HCT116 (cell line): ENCODE measurements at regions not wholly inside any gene's neighbourhood (a gene's known extent, or its start where the extent isn't known, plus 50 kb on each side); places are given as distances from the start of the nearest gene placed in this dataset.

Experiments
- ATAC-seq: fragments of 200-7000 bp; cut with Tn5 transposase; 2 replicates; pipeline ENCODE4 v1.9.1; 2020; ENCODE audit warnings: mild to moderate bottlenecking, moderate library complexity
- BruUV-seq: library from RNA; stranded (reverse); fragments of 400-500 nt; replicated peaks from 2 replicates; lab custom pipeline; 2021; lab: Mats Ljungman, UMichigan
- CTCF ChIA-PET: fragments of 300-600 bp; sonication (Branson Sonifier 250); formaldehyde crosslinking; loops from one replicate; lab custom pipeline; 2021; ENCODE audit warnings: antibody characterized with exemption; lab: Charles Lee
- POLR2A ChIA-PET: fragments of 300-600, 350-600 bp; sonication (Branson Sonifier 250); formaldehyde crosslinking; loops from one replicate; lab custom pipeline; 2021; ENCODE audit warnings: antibody characterized with exemption; lab: Charles Lee
- RAD21 ChIA-PET, 2 experiments: fragments of 300-600 bp; sonication (Branson Sonifier 250); formaldehyde crosslinking; loops; one replicate each; lab custom pipeline; 2023; ENCODE audit warnings: low total read pairs in 2 of 2; ENCODE audit not compliant: uncharacterized antibody in 2 of 2, unreplicated experiment in 2 of 2, low non-redundant PET in 1 of 2; lab: Charles Lee
- DNase-seq: peaks from one replicate; pipeline ENCODE4 v3.0.0-alpha.2; 2010; ENCODE audit warnings: low read depth, low spot score
- H2AFZ ChIP-seq: fragments of 200-600 bp; shearing (Covaris generic), sonication (generic); 2 replicates; pipeline ENCODE4 v1.6.1; 2017; ENCODE audit warnings: low read depth, mixed run types, mixed read lengths, antibody characterized with exemption, low read length; ENCODE audit not compliant: poor library complexity, severe bottlenecking
- H3K27ac ChIP-seq: 2 replicates; pipeline ENCODE4 v1.5.1; 2012; ENCODE audit warnings: low read depth, low read length
- H3K27me3 ChIP-seq: fragments of 200-600 bp; sonication (generic); 2 replicates; pipeline ENCODE4 v1.6.1; 2016; ENCODE audit warnings: mixed run types, low read length, mixed read lengths; ENCODE audit not compliant: insufficient read depth
- H3K36me3 ChIP-seq, 2 experiments: fragments of 200-500 bp in 1 of 2; fragments of 200-600 bp in 1 of 2; sonication (Bioruptor generic) in 1 of 2; sonication (generic) in 1 of 2; 2 replicates each; pipeline versions ENCODE4 v1.5.1 to v1.6.1; 2014 to 2016; ENCODE audit warnings: low read length in 2 of 2, inconsistent platforms in 1 of 2, mixed read lengths in 1 of 2, mixed run types in 1 of 2; ENCODE audit not compliant: insufficient read depth in 2 of 2, control insufficient read depth in 1 of 2
- H3K4me1 ChIP-seq, 2 experiments: fragments of 200-600 bp in 1 of 2; sonication (generic) in 1 of 2; 2 replicates each; pipeline versions ENCODE4 v1.5.1 to v1.6.1; 2012 to 2017; ENCODE audit warnings: low read length in 2 of 2, inconsistent platforms in 1 of 2, mild to moderate bottlenecking in 1 of 2, mixed read lengths in 1 of 2, mixed run types in 1 of 2, moderate library complexity in 1 of 2; ENCODE audit not compliant: insufficient read depth in 2 of 2, control insufficient read depth in 1 of 2
- H3K4me2 ChIP-seq: fragments of 200-600 bp; sonication (generic); 2 replicates; pipeline ENCODE4 v1.6.1; 2017; ENCODE audit warnings: mixed run types, low read length, mixed read lengths
- H3K4me3 ChIP-seq, 2 experiments: fragments of 200-600 bp in 1 of 2; sonication (generic) in 1 of 2; replicated peaks in 1 of 2; 2 replicates each; pipeline ENCODE4 v1.5.1; 2011 to 2016; ENCODE audit warnings: low read length in 2 of 2, control low read depth in 1 of 2, low read depth in 1 of 2, mild to moderate bottlenecking in 1 of 2, mixed read lengths in 1 of 2, mixed run types in 1 of 2
- H3K79me2 ChIP-seq: fragments of 200-600 bp; sonication (generic); 2 replicates; pipeline ENCODE4 v1.6.1; 2017; ENCODE audit warnings: mild to moderate bottlenecking, mixed run types, low read length, moderate library complexity, mixed read lengths; ENCODE audit not compliant: insufficient read depth
- H3K9ac ChIP-seq: fragments of 200-600 bp; sonication (generic); 2 replicates; pipeline ENCODE4 v1.6.1; 2016; ENCODE audit warnings: low read length, mixed read lengths
- H3K9me2 ChIP-seq: fragments of 200-600 bp; sonication (generic), shearing (Covaris generic); 2 replicates; pipeline ENCODE4 v1.6.1; 2017; ENCODE audit warnings: mixed run types, mild to moderate bottlenecking, moderate library complexity; ENCODE audit not compliant: insufficient read depth
- H3K9me3 ChIP-seq, 2 experiments: fragments of 200-500 bp in 1 of 2; fragments of 200-600 bp in 1 of 2; sonication (Bioruptor generic) in 1 of 2; sonication (generic) in 1 of 2; 2 replicates each; pipeline ENCODE4 v1.6.1; 2014 to 2017; ENCODE audit warnings: low read length in 2 of 2, mixed read lengths in 2 of 2, inconsistent platforms in 1 of 2, low read depth in 1 of 2, mild to moderate bottlenecking in 1 of 2, mixed run types in 1 of 2, moderate library complexity in 1 of 2; ENCODE audit not compliant: control insufficient read depth in 1 of 2, insufficient read depth in 1 of 2
- H4K20me1 ChIP-seq: fragments of 200-600 bp; sonication (generic), shearing (Covaris generic); 2 replicates; pipeline ENCODE4 v1.6.1; 2017; ENCODE audit warnings: mixed run types, mild to moderate bottlenecking, moderate library complexity; ENCODE audit not compliant: insufficient read depth
- CBX3 ChIP-seq: IDR thresholded peaks from 2 replicates; pipeline ENCODE4 v1.6.1; 2012; ENCODE audit warnings: low read depth
- CEBPB ChIP-seq: IDR thresholded peaks from 2 replicates; pipeline ENCODE4 v1.6.1; 2012; ENCODE audit warnings: low read depth
- EGR1 ChIP-seq: IDR thresholded peaks from 2 replicates; pipeline ENCODE4 v1.6.1; 2012; ENCODE audit warnings: low read depth
- ELF1 ChIP-seq: IDR thresholded peaks from 2 replicates; pipeline ENCODE4 v1.6.1; 2012; ENCODE audit warnings: low read depth, borderline replicate concordance
- JUND ChIP-seq: IDR thresholded peaks from 2 replicates; pipeline ENCODE4 v1.6.1; 2012
- MAX ChIP-seq: IDR thresholded peaks from 2 replicates; pipeline ENCODE4 v1.6.1; 2012
- RAD21 ChIP-seq: IDR thresholded peaks from 2 replicates; pipeline ENCODE4 v1.6.1; 2012; ENCODE audit warnings: low read depth, mild to moderate bottlenecking
- REST ChIP-seq: IDR thresholded peaks from 2 replicates; pipeline ENCODE4 v1.6.1; 2012; ENCODE audit warnings: low read depth
- TCF7L2 ChIP-seq: IDR thresholded peaks from 2 replicates; pipeline ENCODE4 v1.7.0; 2011; ENCODE audit warnings: borderline replicate concordance, inconsistent platforms; ENCODE audit not compliant: insufficient read depth, insufficient read length; ENCODE audit errors: extremely low read depth
- YY1 ChIP-seq: IDR thresholded peaks from 2 replicates; pipeline ENCODE4 v1.6.1; 2011; ENCODE audit warnings: low read length, low read depth, moderate library complexity, mild to moderate bottlenecking; ENCODE audit not compliant: insufficient replicate concordance; ENCODE audit errors: extremely low read depth
- ZBTB33 ChIP-seq: IDR thresholded peaks from 2 replicates; pipeline ENCODE4 v1.6.1; 2011; ENCODE audit warnings: mild to moderate bottlenecking, low read length, moderate library complexity; ENCODE audit not compliant: insufficient replicate concordance; ENCODE audit errors: extremely low read depth
- ZNF274 ChIP-seq: fragments of 200-500 bp; sonication (Bioruptor generic); IDR thresholded peaks from 2 replicates; pipeline ENCODE4 v1.6.1; 2014; ENCODE audit warnings: mild to moderate bottlenecking, low read depth, low read length, inconsistent platforms
- intact Hi-C: fragments of 100-400 bp; cut with micrococcal nuclease; formaldehyde crosslinking; loops from 2 replicates; pipeline ENCODE4 v1.10.0; 2022
- TF ChIP-seq, protein P1 (sequence below): IDR thresholded peaks from 2 replicates; pipeline ENCODE4 v1.6.1; 2012

DNA sequence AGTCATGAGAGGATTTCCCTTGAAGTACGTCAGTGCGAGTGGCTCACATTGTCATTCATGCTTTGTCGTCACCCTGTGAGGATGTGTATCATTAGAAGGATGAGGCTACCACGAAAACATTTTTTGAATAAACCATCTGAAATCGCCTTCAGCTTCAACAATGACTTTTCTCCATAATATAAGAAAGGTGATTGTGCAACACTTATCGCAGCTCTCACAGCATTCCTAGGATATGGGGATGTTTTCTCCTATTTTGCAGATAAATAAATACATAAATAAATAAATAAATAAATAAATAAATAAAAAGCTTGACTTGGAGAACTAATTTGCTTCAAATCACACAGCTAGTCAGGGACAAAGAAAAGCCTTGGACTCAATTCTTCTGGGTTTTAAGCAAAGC is 326.5 kb downstream of the FOXA2 start:
- H3K27me3 ChIP-seq: peaks cover 3% of the 10 kb centered on the region; the same call in 1 of the 2 replicates
- no peaks in the 10 kb centered on the region for H4K20me1 ChIP-seq
- intact Hi-C loops: no loop called here
- no peaks in the 10 kb centered on the region for H3K36me3 ChIP-seq
- DNase-seq: no peak
- H3K4me3 ChIP-seq: no peak overlapping the region
- ChIA-PET CTCF (no interaction called here), POLR2A (no interaction called here), RAD21 (no interaction called here)
- no peak overlapping the region for H3K27ac ChIP-seq
- H2AFZ ChIP-seq: no peak overlapping the region
- no peaks in the 10 kb centered on the region for H3K79me2 ChIP-seq
- H3K9me3 ChIP-seq: no peaks in the 10 kb centered on the region
- no peak overlapping the region for H3K4me2 ChIP-seq
- no peaks in the 10 kb centered on the region for H3K4me1 ChIP-seq
- BruUV-seq: no TSS peak
- ATAC-seq: no peak
- TF ChIP-seq CEBPB (no peak), ELF1 (no peak), REST (no peak), RAD21 (no peak), ZNF274 (no peak), JUND (no peak), EGR1 (no peak), MAX (no peak), YY1 (no peak), TCF7L2 (no peak), CBX3 (no peak), ZBTB33 (no peak)
- TF ChIP-seq, protein P1, sequence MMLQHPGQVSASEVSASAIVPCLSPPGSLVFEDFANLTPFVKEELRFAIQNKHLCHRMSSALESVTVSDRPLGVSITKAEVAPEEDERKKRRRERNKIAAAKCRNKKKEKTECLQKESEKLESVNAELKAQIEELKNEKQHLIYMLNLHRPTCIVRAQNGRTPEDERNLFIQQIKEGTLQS: no peak
- no peak overlapping the region for H3K9ac ChIP-seq
- H3K9me2 ChIP-seq: no peaks in the 10 kb centered on the region
